BJ (cell line): ENCODE measurements at regions not wholly inside any gene's neighbourhood (a gene's known extent, or its start where the extent isn't known, plus 50 kb on each side); places are given as distances from the start of the nearest gene placed in this dataset.

Experiments
- CTCF ChIA-PET: fragments of 350-600 bp; formaldehyde crosslinking; extraction: SDS; loops from one replicate; lab custom pipeline; 2021; ENCODE audit warnings: antibody characterized with exemption, inconsistent platforms; lab: Yijun Ruan, JAX
- POLR2A ChIA-PET: fragments of 300-600 bp; sonication (Branson Sonifier 250); formaldehyde crosslinking; extraction: SDS; loops from one replicate; lab custom pipeline; 2021; ENCODE audit warnings: antibody characterized with exemption; lab: Charles Lee
- DNase-seq: peaks from one replicate; pipeline ENCODE4 v3.0.0-alpha.2; 2011; ENCODE audit warnings: low read depth
- H3K27me3 ChIP-seq: 2 replicates; pipeline ENCODE4 v1.6.0; 2011; ENCODE audit warnings: low read length; ENCODE audit not compliant: control insufficient read depth, insufficient read depth
- H3K36me3 ChIP-seq: 2 replicates; pipeline ENCODE4 v1.5.1; 2011; ENCODE audit warnings: low read length; ENCODE audit not compliant: control insufficient read depth, insufficient read depth
- H3K4me3 ChIP-seq: 2 replicates; pipeline ENCODE4 v1.5.1; 2011; ENCODE audit warnings: low read depth, mild to moderate bottlenecking, control low read depth, low read length
- TF ChIP-seq, protein P1 (sequence below): IDR thresholded peaks from 2 replicates; pipeline ENCODE4 v1.5.1; 2011; ENCODE audit warnings: low read depth, mild to moderate bottlenecking, control low read depth, inconsistent platforms, low read length, moderate library complexity; ENCODE audit not compliant: insufficient read depth

DNA sequence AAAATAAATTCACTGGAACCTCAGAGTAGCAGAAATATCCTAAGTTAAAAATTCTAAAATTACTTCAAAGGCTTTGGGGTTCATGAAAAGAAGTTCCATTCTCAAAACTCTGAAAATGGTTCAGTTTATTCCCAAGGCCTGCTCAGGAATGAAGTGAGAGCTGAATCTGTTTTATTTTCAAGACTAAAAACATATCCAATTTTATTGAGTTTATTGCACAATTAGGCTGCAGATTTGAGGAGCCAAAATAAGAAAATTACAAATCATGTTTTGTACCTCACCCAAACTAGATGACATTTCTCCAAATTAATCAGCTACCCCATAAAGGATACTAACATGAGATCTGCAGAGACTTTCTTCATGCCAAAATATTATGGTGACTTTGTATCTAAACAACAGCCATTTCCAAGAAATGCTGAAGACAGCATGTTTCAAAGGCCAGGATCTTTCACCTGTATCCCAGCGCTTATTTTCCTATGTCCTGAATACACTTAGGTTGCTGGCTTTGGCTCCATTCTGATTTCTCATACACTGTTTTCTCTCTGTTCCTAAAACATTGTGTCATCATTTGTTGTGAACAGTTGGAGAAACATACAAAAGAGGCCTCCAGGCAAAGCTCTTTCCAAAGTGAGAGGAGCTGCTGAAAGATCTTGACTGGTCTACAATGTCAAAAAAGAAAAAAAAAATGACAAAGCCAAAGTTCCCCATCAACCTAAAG, 85.7 kb upstream of the F13A1 start:
- H3K36me3 ChIP-seq, result no peaks in the 10 kb centered on the region
- no peaks in the 10 kb centered on the region for H3K27me3 ChIP-seq
- CTCF ChIA-PET, result no interaction called here
- POLR2A ChIA-PET, result no interaction called here
- TF ChIP-seq, protein P1, sequence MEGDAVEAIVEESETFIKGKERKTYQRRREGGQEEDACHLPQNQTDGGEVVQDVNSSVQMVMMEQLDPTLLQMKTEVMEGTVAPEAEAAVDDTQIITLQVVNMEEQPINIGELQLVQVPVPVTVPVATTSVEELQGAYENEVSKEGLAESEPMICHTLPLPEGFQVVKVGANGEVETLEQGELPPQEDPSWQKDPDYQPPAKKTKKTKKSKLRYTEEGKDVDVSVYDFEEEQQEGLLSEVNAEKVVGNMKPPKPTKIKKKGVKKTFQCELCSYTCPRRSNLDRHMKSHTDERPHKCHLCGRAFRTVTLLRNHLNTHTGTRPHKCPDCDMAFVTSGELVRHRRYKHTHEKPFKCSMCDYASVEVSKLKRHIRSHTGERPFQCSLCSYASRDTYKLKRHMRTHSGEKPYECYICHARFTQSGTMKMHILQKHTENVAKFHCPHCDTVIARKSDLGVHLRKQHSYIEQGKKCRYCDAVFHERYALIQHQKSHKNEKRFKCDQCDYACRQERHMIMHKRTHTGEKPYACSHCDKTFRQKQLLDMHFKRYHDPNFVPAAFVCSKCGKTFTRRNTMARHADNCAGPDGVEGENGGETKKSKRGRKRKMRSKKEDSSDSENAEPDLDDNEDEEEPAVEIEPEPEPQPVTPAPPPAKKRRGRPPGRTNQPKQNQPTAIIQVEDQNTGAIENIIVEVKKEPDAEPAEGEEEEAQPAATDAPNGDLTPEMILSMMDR, result no peak
- no peak overlapping the region for H3K4me3 ChIP-seq
- DNase-seq, result no peak

DNA sequence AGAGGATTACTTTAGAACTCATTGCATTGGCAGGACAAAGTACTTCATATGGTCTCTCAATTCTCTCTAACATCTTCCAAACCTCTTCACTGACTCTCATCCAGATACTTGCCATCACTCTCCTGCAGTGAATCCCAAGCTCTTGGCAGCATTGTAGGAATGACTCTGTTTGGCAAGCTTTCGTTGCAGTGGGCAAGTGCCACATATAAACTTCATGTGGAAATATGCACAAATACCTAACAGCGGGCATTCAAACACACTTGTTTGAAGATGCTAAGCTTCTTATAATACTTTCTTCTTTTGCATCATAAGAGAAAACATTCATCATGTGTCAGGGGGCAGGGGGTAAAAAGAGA, 86.2 kb upstream of the F13A1 start:
- Histone ChIP-seq H3K36me3 (no peaks in the 10 kb centered on the region), H3K27me3 (no peaks in the 10 kb centered on the region), H3K4me3 (no peak overlapping the region)
- no peak for DNase-seq
- TF ChIP-seq, protein P1, result no peak
- ChIA-PET CTCF (no interaction called here), POLR2A (no interaction called here)

DNA sequence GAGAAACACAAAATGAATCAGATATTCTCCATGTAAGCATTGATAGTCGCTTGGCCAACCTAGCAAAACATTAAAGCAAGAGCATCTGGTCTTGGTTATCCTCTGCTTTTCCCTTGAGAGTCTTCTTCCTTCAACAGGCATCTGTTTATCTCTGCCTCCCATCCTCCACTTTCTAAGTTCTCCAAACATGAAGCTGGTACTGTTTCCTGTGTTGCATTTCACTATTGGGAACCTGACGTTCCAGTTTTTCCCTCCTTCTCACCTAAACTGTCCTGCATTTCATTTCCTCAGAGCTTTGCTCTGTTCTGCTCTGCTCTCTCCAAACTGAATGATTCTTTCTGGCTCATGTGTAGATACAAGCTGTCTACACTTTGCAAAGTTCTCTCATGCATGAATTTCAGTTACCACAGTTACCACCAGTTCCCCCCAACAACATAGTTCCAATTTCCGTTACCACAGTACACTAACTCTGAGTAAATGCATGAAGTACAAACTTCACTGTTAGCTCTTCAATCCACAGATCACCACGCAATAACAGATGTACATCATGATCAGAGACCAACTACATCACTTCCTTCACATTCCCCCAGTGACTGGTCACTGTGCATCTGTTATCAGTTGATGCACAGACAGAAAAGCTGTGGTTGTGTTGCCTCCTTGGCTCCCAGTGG, 86.7 kb upstream of the F13A1 start:
- Histone ChIP-seq H3K36me3 (no peaks in the 10 kb centered on the region), H3K4me3 (no peak overlapping the region), H3K27me3 (no peaks in the 10 kb centered on the region)
- TF ChIP-seq, protein P1, result no peak
- ChIA-PET CTCF (no interaction called here), POLR2A (no interaction called here)
- no peak for DNase-seq

DNA sequence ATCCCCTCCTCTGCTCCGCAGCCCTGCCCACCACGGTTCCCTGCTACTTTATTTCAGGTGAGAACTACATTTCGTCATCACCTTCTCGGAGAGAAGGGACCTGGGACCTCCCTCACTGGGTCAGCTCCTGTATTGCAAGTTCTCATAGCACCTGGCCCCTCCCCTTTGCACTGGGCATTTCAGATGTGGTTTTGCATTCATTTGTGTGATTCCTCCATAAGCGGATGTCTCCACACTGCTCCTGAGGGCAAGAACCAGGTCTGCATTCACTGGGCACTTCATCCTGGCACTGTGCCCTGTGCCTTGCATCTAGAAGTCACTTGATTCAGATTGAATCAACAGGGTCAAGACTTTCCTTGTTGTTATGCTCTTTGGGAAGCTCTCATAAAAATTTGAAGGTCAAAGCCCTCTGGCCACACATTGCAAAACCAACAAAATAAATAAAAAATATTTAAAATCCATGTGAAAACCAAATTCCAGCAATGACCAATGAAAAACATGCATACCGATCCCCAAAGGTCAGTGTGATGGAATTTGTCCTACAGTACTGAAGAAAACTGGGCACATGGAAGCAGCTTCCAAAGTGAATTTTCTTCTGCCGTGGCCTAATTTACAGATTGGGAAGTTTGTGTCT, 89.1 kb upstream of the F13A1 start:
- no peak for DNase-seq
- CTCF ChIA-PET, result no interaction called here
- POLR2A ChIA-PET, result no interaction called here
- no peaks in the 10 kb centered on the region for H3K36me3 ChIP-seq
- H3K4me3 ChIP-seq, result no peak overlapping the region
- TF ChIP-seq, protein P1, result no peak
- H3K27me3 ChIP-seq, result no peaks in the 10 kb centered on the region

DNA sequence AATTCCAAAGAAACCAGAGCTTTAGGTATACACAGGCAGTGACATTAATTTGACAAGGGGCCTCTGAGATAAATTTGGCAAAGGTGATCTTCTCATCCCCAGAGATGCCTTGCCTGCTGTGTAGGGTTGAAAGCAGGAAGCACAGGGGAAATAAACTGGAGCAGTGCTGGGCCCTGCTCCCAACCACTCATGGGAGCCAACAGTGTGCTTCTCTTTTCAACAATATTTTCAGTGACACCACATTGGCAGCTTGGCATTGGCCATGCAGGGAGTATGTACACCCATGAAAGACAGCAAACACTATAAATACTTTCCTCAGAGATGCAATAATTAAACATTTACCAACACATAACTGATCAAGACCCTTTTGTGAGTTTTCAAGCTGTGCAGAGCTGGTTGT, 90.7 kb upstream of the F13A1 start:
- TF ChIP-seq, protein P1, result no peak
- CTCF ChIA-PET, result no interaction called here

More for the DNA sequence above, 90.7 kb upstream of the F13A1 start:
- no peaks in the 10 kb centered on the region for H3K27me3 ChIP-seq
- no peak for DNase-seq
- POLR2A ChIA-PET, result no interaction called here
- H3K36me3 ChIP-seq, result no peaks in the 10 kb centered on the region
- no peak overlapping the region for H3K4me3 ChIP-seq
